ENCODE measurements at regions not wholly inside any gene's neighbourhood (a gene's known extent, or its start where the extent isn't known, plus 50 kb on each side); places are given as distances from the start of the nearest gene placed in this dataset.

DNA sequence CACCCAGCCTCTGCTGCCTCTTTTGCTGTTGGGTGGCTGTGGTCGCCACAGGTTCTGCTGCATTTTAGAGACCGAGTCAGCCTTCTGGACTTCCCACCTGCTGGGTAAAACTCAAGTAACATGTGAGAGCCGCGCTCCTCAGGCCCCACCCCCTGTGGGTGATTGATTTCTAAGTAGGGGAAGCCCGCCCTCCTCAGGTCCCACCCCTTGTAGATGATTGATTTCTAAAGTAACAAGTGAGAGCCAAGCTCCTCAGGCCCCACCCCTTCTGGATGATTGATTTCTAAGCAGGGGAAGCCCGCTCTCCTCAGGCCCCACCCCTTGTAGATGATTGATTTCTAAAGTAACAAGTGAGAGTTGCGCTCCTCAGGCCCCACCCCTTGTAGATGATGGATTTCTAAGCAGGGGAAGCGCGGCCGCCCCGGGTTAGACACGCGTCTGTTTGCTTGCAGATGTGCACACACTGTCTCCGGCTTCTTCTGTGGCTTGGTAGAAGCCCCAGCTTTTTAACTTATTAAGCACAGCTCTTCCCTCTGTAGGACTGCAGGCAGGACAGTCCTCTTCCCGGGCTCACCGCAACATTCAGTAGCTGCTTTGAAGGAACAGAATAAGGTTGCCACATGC is 83.4 kb downstream of the FAM43A start:
- peak; percentile 70 to 79 for DNase-seq (ENCODE audit: low read depth in 2 of 2)

DNA sequence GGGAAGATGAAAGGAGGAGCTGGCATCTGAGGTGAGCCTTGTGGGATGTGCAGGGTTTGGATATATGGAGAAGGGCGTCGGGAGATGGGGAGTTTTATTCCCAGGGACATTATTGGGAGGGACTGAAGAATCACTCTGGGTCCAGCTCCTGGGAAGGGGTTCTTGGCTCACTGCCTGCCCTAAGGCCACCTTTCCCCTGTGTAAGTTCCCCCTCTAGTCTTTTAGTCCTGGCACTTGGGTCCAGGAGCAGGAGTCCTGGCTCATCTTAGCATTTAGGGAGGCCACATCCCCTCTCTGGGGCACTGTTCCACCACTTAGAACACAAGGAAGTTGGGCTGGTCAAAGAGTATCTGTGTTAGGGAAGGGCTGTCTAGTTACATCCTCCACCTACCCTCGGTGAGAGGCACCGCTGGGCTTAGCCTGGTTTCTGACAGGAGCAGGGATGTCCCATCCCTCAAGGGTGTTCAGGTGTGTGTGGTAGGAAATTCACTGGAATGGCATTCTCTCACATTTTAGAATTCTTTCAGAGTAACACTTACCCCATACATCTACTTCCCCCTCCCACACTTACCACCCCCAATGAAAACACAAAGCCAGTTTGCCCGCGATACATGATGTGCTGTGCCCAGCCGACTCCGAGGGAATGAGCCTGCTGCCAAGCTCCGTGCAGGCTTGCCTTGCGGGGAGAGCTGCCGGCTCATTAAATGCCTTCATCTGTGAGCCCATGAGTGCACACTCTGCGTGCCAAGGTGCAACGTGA is 86.7 kb downstream of the FAM43A start:
- DNase-seq (ENCODE audit: low read depth in 2 of 2) = no peak

DNA sequence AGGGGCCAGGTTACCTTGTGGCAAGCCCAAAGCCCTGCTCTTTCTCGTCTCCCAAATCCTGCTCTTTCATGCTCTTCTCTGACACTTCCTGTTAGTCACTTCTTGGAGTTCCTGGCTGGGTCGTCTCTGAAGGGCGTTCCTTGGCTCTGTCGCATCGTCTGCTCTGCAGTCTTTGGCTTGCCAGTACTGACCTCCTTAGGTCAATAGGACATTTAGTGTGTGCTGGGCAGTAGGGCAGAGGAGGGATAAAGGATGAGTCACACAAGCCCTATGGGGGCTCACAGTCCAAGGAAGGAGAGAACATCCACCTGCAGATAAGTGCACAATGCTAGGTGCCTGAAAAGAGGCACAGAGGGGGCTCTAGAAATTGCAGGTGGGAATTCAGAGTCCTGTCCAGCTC is 87.5 kb downstream of the FAM43A start:
- no peak for DNase-seq (ENCODE audit: low read depth in 2 of 2)

DNA sequence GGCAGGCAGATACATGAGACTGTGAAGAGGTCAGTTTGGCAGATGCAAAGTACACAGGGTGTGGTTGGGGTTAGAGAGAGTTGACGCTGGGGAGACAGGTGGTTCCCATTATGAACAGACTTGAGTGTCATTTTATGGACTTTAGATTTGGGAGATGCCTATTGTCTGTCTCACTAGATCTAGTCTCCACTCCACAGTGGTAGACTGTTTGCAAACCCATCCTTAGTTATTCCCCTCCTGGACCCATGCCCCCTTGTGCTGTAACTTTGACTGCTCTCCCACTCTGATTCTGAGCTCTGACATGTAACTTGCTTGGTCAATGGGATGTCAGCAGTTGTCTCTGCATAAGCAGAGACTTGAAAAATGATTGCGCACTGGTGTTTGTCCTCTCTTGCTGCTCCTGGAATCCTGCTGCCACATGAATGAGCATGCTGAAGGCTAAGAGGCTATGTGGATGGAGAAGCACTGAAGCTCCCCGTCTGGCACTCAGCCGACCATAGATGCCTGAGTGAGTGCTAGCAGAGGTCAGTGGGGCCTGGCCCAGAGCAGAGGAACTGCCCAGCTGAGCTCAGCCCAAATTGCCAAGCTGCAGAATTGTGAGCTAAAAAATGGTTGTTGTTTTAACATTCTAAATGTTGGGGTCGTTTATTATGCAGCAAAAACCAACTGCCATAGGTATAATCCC is 88.2 kb downstream of the FAM43A start:
- DNase-seq (ENCODE audit: low read depth in 2 of 2) = no peak

DNA sequence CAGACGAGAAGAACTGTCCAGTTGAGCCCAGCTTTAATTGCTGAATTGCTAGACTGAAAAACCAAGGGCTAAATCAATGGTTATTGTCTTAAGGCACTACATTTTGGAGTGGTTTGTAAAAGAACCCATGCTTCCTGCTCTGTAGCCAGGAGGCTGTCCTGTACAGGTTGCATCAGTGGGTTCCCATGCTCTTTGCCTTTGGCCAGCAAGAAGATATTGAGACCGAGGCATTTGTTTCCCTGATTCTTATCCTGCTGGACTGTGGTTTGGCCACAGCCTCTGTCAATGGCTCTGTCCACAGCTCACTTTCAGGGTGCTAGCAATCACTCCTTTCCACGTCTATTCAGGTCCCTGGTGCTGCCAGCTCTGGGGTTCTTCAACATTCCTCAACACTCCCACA is 89.6 kb downstream of the FAM43A start:
- no peak for DNase-seq (ENCODE audit: low read depth in 2 of 2)

DNA sequence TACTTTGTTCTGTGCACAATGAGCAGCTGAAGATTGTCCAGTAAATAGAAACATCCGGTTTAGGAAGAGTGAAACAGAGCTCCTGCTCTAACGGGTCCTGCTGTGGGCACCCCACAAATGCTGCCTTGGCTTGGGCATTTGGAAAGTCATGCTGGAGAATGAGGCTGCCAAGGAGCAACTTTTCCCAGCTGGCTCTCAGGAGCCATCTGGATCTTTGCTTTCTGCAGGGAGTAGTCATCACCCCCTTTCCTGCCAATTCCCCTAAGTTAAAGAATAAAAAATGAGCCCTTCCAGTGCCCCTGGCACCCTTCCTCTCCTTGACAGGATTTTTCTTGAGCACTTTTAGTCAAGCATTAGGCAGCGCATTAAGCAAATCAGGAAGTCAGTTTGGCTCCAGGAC is 90.0 kb downstream of the FAM43A start:
- DNase-seq (ENCODE audit: low read depth in 2 of 2) = no peak

DNA sequence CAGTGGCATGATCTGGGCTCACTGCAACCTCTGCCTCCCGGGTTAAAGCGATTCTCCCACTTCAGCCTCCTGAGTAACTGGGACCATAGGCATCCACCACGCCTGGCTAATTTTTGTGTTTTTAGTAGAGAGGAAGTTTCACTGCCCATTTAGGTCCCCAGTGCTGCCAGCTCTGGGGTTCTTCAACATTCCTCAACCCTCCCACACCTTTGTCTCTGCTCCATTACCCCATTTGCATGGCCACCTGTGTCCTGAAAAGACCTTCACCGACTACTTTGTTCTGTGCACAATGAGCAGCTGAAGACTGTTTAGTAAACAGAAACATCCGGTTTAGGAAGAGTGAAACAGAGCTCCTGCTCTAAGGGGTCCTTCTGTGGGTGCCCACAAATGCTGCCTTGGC is 92.0 kb downstream of the FAM43A start:
- DNase-seq (ENCODE audit: low read depth in 2 of 2) = no peak

DNA sequence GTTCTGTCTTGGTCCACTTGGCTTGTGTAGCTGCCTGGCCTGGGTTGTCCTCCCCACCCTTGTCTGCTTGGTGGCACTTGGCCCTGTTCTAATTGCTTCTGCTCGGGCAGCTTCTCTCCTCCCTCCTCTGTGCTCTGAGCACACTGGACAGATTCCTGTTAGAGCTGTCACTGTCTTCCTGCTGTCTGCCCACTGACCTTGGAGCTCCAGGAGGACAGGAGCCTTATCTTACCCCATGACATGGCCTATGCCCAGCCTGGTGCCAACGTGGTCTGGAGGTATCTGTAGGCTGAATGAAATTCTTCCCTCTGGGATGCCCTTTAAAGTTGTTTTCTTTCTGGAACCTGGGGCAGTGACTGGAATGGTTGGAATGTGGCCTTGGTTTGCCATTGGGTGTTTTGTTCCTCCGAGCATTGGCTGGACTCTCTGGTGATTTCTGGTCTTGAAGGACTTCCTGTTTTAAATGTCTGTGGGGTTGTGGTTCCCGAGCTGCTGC is 94.1 kb downstream of the FAM43A start:
- no peak for DNase-seq (ENCODE audit: low read depth in 2 of 2)

DNA sequence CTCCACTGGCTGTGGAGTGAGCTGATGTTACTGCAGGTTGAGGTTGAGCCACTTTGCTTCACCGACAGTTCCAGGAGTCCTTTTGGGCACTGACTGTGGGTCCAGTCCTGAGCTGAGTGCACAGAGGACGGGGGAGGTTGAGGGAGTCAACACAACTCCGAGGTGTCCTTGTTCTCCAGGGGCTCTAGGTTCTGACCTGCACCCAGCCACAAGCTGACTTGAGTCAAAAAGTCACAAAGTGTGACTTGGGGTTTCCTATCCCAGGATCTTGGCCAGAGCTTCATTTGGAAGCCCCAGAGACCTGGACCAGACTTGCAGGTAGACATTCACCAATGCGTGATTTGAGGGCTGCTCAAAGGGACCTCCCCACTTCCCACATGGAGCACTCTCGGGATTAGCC is 95.0 kb downstream of the FAM43A start:
- no peak for DNase-seq (ENCODE audit: low read depth in 2 of 2)

DNA sequence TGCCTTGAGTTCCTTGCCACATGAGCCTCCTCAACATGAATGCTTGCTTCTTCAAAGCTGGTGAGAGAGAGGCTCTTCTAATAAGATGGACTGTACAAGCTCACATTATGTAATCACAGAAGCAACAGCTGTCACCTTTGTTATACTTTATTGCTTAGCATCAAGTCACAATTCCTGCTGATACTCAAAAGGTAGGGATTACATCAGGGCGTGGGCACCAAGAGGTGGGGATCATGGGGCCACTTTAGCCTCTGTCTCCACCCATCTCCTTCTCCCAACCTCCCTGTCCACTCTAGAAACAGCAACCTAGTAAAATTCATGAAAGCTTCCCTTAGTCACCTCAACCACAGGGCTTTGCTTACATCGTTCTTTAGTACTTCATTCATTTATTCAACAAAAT is 95.9 kb downstream of the FAM43A start:
- DNase-seq (ENCODE audit: low read depth in 2 of 2) = no peak

DNA sequence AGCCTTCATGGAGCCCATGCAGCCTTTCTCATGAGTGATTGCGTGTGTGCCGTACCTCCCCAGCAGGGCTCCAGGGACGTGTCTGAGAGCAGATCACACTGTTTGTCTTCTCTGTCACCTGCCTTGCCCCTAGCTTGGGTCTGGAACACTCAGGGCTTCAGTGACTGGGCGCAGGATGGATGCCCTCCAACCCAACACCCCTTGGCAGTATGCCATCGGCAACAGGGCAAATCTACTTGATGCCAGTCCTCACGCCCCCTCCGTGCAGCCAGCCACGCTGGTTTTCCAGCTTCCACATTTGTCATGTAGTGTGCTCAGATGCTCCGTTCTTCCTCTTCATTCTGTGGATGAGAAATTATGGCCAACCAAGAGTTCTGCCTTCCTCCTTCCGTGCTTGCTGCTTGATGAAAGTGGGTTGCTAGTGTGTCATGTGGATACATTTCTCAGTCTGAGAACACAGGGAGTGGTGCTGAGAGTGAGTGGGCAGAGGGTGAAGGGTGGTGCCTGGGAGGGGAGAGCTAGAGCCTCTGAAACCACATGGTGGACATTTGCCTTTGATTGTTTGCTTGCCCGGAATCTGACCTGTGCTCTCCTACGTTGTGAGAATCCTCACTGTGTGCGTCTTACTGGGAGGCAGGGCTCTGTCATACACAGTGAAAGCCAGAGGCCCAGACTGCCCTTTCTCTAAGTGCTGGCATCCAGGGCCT is 97.2 kb downstream of the FAM43A start:
- DNase-seq (ENCODE audit: low read depth in 2 of 2) = no peak

DNA sequence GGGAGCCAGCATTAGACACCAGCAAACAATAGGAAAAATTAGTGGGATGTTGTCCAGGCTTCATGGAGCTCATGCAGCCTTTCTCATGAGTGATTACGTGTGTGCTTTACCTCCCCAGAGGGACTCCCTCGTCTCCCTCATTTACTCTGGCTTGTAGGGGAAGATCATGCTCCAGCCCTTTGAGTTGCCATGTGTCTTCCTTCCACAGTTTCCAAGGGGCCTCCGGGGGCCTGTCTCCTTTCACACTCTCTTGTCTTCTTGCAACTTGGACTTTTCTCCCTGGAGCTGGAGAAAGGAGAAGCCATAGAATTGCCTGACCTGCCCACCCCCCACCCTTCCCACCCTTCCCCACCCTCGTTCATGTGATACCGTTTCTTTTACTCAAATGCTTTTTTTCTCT is 98.7 kb downstream of the FAM43A start:
- DNase-seq (ENCODE audit: low read depth in 2 of 2) = no peak

DNA sequence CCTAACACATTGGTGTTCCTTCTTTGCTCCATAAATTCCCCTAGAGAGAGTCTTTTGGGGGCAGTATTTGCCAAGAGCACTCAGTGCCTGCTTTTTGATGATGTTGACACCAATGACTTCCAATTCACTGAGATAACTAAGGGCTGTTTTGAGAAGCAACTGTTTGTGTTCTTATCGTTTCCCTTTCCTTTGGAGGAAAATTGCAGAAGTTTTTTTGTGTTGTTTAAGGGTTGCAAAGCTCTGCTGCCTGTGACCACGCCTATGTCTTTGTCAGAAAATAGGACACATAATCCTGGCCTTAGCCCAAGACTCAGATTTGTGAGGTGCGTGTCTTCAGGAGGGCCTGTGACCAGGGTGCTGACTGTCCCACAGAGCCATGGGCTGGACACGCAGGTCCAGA is 99.6 kb downstream of the FAM43A start:
- DNase-seq (ENCODE audit: low read depth in 2 of 2) = no peak

DNA sequence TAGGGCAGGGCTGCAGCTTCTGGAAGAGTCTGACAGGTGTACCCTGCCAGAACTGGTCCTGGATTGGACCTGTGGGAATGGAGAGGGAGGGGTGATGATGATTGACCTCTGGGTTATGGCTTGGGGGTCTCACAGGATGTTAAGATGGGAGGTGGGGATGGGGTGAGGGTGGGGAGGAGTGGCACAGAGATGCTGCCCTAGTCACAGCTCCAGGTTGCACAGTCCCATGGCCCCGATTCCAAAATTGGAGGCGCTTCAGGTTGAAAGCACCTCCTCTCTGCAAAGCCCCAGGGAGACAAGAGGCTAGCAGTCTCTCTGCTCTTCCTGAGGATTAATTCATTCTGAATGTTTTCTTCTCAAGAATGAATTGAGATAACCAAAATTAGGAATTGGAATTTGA is 101.4 kb downstream of the FAM43A start:
- no peak for DNase-seq (ENCODE audit: low read depth in 2 of 2)

DNA sequence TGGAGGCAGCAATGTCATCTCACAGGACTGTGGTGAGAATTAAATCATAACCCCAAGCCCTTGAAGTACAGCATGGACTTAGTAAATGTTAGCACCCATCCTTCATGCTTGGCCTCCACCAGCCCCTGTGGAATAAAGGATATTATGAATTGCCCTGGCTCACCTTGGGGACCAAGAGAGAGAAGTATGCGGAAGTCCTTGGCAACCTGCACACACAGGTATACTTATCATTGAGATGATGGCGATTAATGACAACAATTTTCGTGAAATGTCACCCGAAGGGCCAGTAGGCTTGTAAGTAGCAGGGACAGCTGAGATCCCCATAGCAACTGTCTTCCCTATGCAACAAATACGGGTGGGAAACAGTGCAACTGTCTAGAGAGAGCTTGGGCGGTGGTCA is 102.0 kb downstream of the FAM43A start:
- no peak for DNase-seq (ENCODE audit: low read depth in 2 of 2)

DNA sequence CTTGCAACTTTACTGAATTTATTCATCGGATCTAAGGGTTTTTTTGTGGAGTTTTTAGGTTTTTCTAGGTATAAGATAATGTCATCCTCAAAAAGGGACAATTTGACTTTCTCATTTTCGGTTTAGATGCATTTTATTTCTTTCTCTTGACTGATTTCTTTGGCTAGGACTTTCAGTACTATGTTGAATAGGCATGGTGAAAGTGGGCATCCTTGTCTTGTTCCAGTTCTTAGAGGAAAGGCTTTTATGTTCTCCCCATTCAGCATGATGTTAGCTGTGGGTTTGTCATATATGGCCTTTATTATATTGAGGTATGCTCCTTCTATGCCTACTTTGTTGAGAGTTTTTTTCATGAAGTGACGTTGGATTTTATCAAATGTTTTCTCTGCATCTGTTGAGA is 106.7 kb downstream of the FAM43A start:
- no peak for DNase-seq (ENCODE audit: low read depth in 2 of 2)

DNA sequence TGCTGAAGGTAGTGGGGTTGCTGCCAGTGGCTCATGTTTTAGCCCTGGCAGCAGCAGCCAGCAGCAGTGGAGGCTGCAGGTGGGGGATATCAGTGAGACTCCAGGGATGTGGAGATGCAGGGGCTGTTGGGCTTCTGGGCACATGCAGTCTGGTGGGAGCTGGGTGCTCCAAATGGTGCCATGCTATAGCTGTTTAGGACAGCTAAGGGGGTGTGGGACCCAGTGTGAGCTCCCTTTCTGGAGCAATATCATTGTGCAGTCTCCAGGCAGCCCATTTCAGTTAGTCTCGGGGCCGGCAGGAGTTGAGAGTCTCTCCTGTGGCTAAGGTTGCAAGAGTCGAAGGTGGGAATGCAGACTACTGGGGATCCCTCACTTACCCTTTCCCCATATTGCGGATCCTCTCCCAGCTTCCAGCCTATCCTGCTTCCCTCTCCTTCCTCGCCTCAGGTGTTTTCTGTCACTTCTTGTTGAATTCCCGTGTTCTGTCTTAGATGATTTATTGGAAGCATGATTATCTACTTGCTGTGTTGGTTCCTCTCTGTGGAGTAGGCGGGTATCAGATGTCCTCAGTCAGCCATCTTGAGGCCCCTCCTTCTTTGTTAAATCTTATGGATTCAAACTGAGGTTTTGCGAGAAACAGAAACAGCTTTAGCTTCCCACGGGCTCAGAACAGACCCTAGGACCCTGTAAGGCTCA is 112.0 kb downstream of the FAM43A start:
- DNase-seq (ENCODE audit: low read depth in 2 of 2) = no peak

DNA sequence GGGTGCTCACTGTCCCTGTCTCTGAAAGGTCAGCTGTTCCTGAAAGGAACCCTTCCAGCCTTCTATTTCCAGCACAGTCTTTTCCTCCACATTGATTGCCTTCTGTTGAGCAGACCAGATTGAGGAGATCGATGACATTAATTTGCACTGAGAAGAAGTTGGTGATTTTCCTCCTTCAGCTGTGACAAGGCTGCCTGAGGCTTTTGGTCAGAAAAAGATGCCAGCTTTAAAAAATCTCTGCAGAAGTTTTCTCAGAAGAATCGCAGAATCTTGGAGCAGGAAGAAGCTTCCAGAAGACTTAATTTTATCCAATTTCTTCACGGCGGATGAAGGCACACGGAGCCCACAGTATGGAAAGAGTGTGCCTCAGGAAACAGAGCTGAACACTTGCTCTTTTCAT is 112.8 kb downstream of the FAM43A start:
- no peak for DNase-seq (ENCODE audit: low read depth in 2 of 2)

DNA sequence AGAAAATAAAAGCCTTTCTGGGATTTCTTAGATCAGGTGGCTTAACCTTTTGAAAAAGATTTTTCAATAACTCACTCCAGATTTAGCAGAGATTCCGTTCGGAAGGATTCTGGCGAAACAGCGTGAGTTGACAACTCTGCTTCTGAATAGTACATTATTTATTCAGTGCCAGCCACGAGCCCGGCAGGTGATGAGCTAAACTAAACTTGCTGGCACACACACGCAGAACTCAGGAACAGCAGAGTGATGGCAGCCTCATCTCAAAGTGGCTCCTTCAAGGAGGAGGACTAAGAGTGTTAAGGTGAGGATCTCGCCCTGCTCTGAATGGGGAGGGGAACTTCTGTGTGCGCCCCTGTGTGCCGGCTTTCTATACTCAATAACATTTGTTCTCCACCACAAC is 114.3 kb downstream of the FAM43A start:
- DNase-seq (ENCODE audit: low read depth in 2 of 2) = no peak

DNA sequence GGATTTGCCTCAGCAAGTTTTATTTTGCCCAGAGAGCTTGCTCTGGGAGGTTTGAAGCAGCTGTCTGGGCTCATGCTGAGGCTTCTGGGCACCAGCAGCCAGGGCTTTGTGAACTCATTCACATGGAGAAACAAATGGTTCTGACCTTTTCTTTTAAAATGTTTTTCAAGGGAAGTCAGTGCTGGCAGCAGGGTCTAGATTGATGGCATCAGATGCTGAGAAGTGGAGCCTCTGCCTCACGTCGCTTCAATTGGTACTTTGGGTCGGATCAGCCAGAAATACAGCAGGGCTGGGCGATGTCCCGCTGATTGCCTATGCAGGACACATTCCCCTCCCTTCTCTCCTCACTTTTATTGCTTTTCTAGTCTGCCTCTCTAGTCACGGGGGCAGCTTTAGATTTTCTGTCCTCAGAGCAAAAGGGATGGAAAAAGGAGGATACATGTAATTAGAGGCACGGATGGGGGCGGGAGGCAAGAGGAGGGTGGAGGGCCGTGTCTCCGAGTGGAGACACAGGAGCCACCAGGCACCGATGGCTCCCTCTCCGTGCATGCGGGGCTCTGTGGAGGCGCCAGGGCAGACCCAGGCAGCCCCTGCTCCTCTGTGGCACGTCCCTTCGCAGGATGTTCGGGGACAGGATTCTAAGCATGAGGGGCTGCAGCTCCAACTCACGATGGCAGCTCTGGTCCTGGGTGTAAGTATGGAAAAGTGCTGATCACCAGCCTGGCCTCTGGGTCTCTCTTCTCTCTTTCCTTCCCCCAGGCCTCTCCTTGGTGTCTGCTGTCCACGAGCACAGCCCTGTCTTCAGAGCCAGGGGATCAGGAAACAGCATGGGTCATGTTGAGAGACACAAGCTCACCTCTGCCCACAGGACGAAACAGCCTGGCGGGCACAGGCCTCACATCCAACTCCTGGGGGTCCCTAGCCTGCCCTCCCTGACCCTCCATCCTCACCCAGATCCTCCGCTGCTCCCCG is 116.1 kb downstream of the FAM43A start:
- DNase-seq (ENCODE audit: low read depth in 2 of 2) = no peak

DNA sequence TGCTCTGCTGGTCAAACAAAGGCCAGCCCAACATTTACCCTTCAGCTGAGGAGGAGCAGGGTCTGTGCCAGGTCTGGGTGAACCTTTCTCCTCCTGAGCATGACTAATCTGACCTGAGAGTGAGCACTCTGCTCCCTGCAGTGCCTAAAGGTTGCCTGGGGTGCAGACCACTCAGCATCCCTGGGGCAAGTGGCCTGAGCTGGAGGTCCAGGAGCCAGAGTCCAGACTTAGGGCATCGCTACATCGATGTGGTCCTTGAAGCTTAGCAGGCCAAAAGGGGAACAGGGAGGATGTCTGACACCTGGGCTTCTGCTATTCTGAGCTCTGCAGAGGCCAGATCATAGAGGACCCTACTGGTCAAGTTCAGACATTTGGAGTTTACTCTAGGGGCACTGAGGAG is 119.1 kb downstream of the FAM43A start:
- DNase-seq (ENCODE audit: low read depth in 2 of 2) = no peak

Measured in stimulated activated CD4-positive, alpha-beta T cell treated with anti-CD3 and anti-CD28 coated beads, Interleukin-1b, Interleukin-23, amount 100 ng/mL, for 1 hour (primary cell).